NOMO-1 (cell line): ENCODE measurements at regions not wholly inside any gene's neighbourhood (a gene's known extent, or its start where the extent isn't known, plus 50 kb on each side); places are given as distances from the start of the nearest gene placed in this dataset.

Experiments used
- DNase-seq, 2 experiments: peaks; one replicate each; lab custom pipeline; 2025; ENCODE audit not compliant: unreplicated experiment in 2 of 2; lab: John Stamatoyannopoulos, UW

DNA sequence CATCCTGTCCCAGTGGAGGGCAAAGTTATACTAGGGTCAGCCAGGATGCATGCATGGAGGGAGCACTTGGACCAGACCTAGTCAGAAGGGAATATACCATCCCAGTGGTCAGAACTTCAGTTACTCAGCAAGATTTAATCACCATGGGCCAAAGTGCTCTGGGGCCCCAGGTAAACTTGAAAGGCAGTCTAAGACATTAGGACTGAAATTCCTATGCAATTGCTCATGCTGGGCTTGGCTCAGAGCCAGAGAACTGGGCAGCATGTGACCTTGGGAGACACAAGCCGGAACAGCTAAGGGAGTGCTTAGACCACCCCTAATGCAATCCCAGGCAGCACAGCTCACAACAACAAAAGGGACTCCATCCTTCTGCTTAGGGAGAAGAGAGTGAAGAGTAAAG is 401.3 kb downstream of the KCNJ3 start:
- no peak for DNase-seq

GRCh38 chr2:155095613-155096012 is 397.1 kb downstream of the KCNJ3 start:
- DNase-seq = no peak

GRCh38 chr2:155080373-155080772 is 381.9 kb downstream of the KCNJ3 start:
- DNase-seq = no peak

GRCh38 chr2:155070489-155070888 is 372.0 kb downstream of the KCNJ3 start:
- DNase-seq = no peak

GRCh38 chr2:155062922-155063258 is 364.4 kb downstream of the KCNJ3 start:
- no peak for DNase-seq

DNA sequence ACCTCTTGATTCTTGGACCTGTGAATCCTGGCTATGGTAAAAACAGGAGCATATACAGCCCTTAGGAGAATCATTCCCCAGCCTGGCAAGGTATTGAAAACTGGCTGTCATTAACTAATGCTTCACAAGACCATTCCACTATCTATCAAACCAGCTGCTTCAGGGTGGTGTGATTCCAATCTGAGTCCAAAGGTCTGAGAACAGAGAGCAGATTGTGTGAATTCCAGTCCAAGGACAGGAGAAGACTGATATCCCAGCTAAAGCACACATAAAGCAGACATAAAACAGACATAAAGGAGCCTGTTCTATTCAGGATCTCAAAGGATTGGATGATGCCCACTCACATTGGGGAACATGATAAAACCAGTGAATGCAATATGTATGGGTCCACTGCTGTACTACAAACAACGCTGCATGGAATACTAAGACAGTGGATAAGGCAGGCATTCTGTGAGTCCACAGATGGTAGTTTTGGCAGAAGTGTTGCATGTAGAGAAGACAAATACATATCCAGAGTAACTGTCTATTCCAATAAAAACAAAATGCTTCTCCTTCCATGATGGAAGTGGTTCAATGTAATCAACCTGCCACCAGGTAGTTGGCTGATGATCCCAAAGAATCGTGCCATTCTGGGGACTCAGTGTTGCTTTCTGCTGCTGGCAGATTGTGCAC is 363.9 kb downstream of the KCNJ3 start:
- DNase-seq = no peak

GRCh38 chr2:155060896-155061295 is 362.4 kb downstream of the KCNJ3 start:
- DNase-seq = no peak

GRCh38 chr2:155054712-155055111 is 356.2 kb downstream of the KCNJ3 start:
- no peak for DNase-seq

GRCh38 chr2:155043097-155043496 is 344.6 kb downstream of the KCNJ3 start:
- DNase-seq = no peak

DNA sequence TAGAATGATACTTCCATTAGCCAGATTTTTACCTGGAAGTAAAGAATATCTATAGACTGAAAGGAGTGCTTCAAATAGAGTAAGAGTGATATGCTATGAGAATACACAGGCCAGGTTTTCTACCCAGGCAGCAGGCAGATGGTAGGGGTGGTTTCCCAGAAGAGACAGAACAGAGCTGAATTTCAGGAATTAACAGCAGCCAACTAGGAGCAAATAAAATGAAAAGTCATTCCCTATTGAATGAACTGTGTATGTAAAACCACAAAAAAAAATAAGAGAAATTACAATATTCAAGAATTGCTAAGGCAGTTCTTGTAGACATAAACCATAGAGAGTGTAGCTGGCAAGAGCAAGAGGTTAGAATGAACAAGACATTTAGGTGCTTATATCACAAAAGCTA is 336.8 kb downstream of the KCNJ3 start:
- no peak for DNase-seq

DNA sequence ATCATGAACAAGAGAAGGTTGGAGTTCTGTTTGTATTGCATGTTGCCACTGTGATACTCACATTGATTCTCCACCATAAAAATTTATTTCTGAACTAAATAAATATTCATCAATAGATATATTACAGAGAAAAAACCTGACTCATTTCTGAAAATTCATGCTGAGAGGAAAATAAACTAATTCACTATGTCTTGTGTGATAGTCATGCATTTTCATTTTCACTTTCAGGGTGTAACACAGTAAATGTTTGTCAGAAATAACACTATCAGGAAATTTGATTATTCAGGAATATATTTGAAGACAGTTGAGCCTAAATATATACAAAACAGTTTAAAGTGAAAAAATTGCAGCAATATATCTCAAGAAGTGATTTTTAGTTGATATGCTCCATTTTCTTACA is 335.2 kb downstream of the KCNJ3 start:
- DNase-seq = no peak

- no peak for DNase-seq
Measured at GRCh38 chr2:155030296-155030695, 331.8 kb downstream of the KCNJ3 start.

DNA sequence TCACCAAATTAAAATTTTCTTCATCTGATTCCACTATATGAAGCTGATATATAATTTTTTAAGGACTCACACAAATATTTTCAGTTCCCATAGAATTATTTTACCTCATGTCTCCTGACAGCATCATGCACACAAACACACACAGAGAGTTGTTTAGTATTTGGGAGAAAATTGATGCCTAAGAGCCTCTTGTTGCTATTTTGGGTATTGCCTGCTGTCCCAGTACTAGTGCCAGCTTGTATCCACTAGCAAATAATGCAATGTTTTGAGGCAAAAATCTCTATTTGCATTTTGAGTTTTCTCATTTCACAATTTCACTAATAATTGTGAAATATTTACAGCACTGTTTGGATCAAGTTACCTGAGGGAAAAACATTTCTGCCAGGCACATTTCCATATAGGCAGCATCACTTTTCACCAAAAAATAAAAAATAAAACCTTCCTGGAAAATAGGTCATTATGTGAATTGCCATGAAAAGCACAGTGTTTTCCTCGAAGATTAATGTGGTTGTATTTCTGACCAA is 328.2 kb downstream of the KCNJ3 start:
- no peak for DNase-seq

- no peak for DNase-seq
Measured at GRCh38 chr2:155023674-155024073, 325.2 kb downstream of the KCNJ3 start.

DNA sequence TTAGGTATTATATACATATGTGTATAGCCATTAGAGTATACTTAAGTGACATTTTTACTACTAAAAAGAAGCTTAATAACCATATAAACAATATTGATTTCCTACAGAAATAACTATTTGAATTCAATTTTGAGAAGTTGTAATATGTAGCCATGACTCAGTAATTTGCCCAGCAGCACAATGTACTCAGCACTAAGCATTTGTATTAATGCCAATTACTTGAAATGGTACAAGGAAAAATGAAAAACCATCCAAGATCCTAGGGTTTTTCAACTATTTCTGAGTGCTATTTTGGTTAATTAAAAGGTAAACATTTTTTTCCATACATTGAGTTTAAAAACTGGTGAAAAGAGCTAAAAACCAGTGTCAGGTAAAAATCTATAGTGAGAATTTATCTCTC is 324.0 kb downstream of the KCNJ3 start:
- DNase-seq = no peak

- DNase-seq = no peak
Measured at GRCh38 chr2:155021618-155022017, 323.1 kb downstream of the KCNJ3 start.

- DNase-seq = no peak
Measured at GRCh38 chr2:155020246-155020645, 321.8 kb downstream of the KCNJ3 start.

DNA sequence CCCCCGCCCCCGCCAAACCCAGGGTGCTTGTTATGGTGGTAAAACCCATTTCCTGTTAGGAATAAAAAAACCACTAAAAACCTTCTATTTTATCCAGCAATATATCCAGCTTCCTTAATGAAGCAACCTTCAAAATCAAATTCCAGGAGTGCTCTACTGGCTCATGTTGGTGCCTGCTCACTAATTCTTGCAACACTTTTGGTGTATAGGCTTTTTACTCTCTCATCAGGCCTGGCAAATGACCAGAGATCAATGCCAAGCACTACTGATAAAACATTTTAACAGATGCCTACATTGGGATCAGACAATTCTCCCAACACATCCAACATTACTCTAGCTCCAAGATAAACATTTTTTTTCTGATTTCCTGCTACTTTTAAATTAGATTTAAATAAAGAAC is 312.4 kb downstream of the KCNJ3 start:
- no peak for DNase-seq

DNA sequence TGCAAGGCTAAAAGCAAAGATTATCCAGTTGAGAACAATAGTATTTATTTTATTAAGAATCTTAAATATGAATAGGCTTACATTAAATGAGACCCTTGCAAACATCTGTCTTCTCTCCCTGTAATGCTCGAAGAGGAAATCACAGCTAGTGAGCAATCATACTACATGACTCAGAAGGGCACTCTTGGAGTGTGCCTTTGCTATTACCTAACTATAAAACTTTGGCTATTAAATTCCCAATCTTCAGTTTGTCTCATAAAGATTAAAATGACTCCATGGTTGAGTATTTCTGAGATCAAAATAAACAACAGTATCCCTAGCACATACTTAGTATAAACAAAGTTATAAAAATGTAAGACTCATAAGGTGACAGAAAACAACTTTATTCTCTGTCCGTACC is 296.9 kb downstream of the KCNJ3 start:
- no peak for DNase-seq

DNA sequence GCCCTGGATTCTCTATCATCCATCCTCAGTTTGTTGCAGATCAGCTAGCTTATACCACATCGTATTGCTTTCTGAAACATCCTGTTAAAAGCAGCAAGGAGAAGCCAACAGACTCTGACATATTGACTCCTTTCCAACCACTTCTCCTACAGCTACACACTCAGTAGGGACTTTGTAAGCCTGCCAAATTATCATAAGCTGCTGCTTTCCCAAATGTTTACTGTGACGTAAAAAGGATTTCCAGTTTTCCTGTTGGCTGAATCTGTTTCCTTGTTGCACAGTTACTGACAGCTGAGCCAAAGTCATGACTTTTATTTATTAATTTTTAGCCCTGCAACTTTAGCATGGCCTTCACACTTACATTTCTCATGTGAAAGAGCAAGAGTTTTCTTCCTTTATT is 294.3 kb downstream of the KCNJ3 start:
- no peak for DNase-seq

- DNase-seq = no peak
Measured at GRCh38 chr2:154978710-154979109, 280.2 kb downstream of the KCNJ3 start.

GRCh38 chr2:154978244-154978643 is 279.7 kb downstream of the KCNJ3 start:
- no peak for DNase-seq

- DNase-seq = no peak
Measured at GRCh38 chr2:154974041-154974440, 275.5 kb downstream of the KCNJ3 start.
